Amniotic epithelial cell (primary cell): ENCODE measurements at regions not wholly inside any gene's neighbourhood (a gene's known extent, or its start where the extent isn't known, plus 50 kb on each side); places are given as distances from the start of the nearest gene placed in this dataset.

ENCODE experiments used
- DNase-seq: peaks from one replicate; pipeline ENCODE4 v3.0.0-alpha.2; 2010; ENCODE audit warnings: low read depth

DNA sequence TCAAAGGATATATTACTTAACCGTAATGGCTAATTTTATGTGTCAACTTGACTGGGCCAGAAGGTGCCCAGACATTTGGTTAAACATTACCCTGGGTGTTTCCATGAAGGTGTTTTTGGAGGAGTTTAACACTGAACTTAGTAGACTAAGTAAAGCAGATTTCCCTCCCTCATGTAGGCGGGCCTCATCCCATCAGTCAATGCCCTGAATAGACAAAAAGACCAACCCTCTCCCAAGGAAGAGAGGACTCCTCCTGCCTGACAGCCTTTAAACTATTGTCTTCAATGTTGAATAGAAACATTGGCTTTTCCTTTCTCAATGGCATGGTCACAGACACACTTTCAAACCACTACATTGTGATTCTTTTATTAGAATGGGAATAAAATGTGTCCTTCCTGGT is 121.9 kb downstream of the SETD4 start:
- no peak for DNase-seq

DNA sequence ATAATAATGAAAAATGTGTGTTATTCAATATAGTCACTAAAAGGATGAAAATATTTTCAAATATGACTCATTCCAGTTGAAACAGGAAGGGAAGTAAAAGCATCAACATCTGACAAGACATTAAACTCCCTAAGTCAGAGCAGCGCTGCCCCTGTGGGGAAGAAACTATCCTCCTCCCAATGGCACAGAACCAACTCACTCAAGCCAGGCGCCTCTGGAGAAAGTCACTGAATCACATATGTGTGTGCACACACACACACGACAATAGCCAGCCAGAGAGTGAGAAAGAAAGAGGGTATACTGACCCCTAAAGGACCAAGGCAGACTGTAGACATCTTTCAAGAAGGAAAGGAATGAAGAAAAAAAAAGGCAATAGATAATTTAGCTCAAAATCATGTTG is 126.9 kb downstream of the SETD4 start:
- peak; percentile 80 for DNase-seq

DNA sequence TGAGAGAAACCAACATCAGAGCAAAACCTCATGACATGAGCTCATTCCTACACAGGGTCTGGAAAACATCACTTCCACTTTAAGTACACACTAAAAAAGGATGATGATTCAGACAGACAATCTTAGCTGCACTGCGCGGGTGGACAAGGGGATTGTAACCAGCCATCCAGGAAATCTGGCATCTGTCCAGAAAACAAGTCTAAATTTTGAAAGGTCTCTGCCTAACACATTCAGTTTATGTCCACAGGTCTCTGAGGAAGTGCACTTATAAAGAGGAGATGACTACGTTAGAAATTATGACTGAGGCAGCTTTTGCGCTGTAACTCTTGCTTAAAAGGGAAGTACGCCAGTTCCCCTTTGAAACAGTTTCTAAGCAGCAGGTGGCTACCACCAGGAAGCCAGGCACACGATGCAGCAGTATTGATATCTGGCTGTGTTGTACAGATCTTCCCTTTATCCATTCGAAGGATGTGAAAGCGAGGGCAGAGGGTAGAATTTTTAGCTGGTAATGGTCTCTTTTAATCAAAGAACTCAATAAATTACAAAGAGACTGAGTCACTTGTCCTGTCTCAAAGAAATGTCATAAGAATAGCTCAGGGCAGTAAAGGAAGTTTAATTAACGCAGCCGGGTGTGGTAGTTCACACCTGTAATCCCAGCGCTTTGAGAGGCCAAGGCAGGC is 128.0 kb downstream of the SETD4 start:
- DNase-seq: peak; percentile 96

DNA sequence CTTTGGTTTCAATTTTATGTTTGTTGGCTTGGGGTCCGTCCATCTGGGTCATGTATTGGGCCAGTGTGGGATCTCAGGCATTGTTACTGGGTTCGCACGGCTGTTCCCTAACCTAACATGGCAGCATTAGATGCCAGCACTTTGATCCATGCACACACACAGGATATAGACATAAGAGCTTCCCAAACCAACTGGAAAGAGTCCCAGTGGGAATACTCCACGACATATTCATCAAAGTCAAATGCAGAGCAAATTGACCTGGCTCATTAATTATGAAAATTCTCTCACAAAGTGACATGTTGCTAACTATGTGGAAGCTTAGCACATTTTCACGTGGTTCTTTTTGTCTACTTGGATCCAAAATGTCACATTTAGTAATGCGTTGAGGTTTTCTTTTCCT is 130.4 kb downstream of the SETD4 start:
- no peak for DNase-seq

DNA sequence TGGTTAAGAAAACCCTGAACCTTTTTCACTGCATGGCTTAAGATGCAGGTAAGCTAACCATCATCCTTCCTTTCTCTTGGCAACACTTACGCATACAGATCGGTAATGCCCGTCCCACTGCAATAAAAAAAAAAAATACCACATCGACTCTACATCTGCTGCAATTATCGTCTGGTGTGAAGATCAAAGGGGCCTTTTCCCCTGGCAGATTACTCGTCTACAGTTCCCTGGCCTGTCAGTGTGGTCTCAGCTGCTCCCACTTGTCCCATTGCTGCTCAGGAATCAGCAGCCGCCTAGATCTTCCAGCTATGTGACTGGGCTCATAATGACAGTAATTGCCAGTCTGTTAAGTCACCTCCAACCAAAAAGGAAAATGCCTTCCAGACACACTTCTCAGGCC is 133.1 kb downstream of the SETD4 start:
- DNase-seq: no peak

DNA sequence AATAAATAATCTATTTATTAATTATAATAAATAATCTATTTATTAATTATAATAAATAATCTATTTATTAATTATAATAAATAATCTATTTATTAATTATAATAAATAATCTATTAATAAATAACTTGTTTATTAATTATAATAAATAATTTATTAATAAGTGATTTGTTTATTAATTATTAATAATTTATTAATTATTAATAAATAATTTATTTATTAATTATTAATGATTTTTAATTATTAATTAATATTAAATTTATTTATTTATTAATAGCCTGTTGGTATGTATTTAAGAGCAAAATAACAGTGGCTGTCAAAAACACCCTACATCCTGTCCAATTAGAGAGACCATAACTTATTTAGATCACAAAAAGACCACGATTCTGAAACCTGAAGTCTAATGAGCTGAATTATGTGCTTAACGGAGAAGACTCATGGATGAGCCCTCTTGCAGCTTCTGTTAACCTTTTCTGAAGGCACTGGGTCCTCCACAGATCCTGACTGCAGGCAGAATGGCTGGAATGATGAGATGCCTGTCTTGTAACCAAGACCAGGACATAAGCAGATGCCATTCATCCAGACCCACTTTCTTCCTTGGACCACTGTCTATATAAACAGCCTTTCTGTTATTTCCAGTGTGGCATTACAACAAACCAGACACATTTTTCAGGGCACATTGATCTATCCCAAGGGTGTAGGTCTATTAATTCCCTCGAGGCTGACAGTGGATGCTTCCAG is 134.2 kb downstream of the SETD4 start:
- no peak for DNase-seq

DNA sequence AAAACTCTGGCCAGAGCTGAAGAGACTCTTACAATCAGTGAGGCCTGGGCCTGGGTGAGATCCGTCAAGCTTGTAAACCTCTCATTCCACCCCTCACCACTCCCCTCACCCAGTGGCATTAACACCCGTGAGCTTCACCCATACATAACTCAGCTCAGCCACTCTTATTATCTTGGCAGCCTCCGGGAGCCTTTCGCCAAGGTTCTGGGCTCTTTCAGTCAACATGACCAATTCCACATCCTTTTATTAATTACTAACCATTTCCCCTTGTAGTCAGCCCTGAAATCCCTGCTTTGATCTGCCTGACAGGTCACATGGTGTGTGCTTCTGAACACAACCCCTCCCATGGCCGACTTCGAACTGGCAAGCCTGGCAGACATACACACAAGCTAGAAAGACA is 134.8 kb downstream of the SETD4 start:
- no peak for DNase-seq

DNA sequence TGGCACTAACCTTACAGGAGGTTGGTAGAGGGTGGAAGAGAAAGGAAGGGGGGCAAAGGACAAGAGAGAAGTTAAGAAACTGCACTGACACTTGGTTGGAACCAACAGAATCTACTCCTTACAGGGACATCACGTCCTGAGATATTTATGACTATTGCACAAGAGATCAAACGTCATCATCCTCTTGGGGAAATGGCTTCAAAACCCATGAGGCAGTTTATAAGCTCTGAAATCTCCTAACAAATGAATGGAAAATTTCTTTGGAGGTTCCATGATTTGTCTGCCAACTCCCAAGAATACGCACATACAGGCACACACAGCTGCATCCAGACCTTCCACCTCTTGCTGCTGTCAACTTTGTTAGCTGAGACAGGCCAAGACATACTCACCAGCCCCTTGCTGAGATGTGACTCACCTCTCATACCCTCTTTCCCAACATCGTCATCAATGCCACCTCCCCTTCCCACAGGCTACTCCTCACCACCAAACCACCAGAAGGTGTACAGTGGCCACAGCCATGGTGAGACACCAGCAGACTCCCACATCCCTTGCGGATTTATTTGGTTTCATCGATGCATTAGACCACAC is 135.5 kb downstream of the SETD4 start:
- peak; percentile 77 for DNase-seq

DNA sequence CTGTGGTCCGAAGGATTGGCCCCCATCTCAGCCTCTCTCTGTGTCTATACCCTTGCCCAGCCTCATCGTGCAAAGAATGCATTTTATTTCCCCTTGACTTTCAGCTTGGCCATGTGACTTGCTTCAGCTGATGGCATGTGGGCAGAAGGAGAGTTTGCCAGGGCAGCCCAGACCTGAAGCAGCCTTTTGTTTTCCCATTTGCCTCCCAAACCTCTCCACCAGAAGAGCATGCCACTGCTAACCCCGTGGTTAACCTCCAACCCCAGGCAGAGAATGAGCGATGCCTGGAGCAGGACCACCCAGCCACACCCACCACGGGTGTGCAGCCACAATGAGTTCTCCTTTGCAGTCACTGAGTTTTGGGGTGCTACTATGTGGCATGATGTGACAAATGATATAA is 136.4 kb downstream of the SETD4 start:
- DNase-seq: no peak

DNA sequence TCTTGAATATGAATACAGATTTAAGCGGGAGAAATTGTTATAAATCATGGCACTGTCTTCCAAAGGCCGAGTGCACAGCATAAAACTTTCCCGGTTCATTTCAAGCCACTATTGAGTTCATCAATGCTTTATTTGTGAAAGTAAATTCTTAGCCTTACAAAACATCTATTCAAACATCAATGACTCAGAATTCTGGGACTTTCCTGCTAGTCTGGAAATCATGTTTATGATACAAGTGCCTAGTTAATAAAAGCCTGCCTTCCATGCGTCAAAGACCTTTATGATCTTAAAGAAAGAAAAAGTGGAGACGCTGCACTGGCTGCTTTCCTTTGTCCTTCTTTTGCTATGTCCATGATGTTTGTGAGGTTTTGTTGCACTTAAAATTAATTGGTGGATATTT is 137.7 kb downstream of the SETD4 start:
- DNase-seq: no peak

DNA sequence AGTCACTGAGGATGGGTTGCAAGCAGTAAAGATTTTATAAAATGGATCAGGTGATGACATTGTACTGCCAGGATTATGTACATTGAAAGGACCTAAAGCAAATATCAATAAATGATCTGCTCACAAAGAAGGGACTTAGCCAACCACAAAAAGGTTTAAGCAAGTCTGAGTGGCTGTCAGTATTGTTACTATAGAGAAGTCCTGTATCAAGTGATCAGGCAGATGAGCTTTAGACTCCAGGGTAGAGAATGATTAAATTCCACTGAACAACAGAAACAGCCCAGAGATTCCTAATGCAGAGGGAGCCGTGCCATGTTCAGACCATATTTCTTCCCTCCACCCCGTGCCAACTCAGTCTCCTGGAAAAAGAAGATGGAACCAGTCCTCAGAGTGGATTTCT is 138.9 kb downstream of the SETD4 start:
- no peak for DNase-seq

DNA sequence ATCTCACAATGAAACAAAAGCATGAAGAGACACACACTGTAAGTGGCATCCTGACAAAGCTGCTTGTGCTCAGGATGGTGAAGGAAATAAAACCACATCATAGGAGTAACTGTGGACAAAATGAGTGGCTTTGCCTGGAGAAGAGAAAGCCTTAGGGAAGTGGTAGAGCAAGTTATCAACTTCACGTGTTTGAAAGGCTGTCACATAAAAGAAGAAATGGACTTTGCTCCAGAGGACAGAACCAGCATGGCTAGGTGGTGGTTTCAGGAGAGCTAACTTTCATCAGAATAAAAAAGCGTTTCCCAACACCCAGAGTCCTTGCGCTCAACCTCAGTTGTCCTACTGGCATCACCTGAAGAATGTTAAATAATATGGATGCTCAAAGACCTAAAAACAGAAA is 139.9 kb downstream of the SETD4 start:
- DNase-seq: no peak

DNA sequence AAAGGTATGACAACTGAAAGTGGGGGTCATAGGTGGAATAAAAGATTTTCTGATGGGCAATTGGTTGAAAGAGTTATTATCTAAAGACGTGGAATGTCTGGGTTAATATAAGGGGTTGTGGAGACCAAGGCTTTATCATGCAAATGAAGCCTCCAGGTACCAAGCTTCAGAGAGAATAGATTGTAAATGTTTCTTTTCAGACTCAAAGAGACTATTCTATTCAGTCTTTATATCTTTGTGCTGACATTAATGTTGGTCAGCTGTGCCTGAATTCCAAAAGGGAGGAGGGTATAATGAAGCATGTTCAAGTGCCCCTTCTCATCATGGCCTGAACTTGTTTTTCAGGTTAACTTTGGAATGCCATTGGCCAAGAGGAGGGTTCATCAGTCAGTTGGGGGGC is 145.3 kb downstream of the SETD4 start:
- no peak for DNase-seq

DNA sequence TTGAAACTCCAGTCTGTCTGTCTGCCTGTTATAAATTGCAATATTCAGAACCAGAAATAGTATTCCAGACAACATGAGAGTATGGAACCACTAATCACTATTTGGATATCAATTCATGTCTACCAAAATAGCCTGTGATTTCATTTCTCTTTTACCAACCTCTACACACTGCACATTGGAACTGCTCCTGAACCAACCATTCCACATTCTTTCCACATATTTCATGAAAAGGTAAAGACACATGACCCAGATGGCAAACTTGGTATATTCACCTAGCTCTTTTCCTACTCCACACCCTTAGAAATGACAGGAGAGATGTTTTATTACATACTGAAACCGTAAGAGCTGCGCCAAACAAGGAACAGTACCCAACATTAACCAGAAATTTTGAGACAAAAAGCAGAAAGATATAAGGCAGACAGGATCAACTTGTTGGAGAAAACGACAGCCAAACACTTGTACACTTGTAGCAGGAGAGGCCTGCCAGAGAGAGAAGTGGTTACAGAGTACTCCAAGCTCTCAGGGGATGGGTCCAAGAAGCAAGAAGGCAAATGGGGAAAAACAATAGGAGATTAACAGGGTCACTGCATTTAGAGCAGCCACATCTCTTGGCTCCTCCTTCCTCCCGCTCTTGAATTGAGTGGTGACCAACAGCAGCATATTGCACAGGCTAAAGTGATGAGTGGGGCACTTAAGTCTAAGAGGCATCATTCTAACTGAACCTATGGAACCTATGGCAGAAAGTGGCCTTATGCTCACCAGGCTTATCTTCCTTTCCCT is 148.7 kb downstream of the SETD4 start:
- no peak for DNase-seq

DNA sequence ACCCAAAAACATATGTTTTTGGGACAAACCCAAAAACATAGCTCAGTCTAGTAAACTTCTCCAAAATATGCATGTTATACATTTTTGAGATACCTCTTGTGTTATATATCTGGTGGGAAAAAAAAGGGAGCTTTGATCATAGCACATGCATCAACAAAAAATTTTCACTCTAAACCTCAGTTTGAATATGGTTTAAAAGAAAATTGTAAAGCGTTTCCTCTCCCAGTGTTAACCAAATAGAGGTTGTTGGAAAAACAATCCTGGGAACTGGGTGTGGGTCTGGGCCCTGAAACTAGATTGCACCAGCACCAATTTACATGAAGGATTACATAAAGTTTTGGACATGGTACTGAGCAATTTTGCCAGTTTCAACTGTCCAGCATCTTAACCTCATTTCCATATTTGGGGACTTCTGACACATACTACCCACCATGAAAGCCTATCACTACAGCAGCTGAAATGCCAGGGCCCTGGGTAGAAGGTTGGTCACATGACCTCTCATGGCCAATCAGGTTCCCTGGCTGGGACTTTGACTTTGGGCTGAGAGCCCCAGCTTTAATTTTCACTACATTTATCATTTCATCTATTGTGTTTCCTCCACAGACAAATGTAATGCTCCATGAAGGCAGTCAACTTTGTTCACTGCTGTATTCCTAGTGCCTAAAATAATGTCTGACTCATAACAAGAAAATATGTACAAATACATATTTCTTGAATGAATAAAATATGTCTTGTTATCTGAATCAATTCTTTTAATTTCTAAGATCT is 150.7 kb downstream of the SETD4 start:
- DNase-seq: no peak

DNA sequence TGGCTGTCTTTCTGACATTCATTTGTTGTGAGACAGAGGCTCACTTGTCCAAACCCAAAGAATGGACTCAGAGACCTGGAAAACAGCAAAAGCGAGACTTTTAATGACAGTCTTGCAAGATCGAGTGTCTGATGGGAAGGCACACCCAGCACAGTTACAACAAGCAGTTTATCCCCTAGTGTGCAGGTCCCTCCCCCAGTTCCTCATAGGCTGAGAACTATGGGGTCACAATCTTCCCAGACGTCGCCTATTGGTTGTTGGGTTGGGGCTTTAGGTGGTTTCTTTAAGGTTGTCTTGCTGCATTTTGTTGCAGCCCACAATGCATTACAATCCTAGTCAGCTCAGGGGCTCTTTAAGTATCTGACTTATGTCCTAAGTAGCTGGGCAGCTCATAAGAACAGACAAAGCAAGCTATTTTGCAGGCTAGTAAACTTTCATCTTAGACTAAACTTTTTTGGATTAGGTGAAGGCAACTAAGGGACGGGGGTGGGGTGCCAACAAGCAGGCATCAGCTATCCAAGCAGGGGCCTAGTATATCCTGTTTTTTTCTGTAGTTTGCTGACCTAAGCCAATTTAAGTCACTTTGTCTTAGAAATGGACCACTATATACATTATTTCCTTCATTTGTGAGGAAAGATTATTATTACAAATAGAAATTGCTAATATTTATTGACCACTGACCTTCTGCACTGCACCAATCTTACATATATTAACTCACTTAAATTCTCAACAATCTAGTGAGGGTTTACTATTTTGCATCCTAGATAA is 151.8 kb downstream of the SETD4 start:
- no peak for DNase-seq

DNA sequence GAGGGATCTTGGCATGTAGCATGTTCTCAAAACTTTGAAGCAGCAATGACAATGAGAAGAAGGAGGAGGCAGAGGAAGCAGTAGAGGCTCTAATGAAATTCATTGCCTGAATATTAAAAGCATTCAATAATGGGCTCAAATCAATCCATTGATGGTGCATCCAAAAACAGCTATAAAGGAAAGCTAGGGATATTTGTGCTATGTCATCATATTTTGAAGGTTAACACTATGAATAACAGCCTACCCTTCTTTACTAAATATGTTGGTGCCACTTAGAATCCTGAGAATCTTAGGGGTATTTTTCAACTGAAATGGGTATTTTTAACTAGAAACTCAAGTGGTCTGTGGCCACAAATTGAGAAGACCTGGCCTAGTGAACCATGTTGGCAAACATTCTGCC is 153.7 kb downstream of the SETD4 start:
- no peak for DNase-seq

DNA sequence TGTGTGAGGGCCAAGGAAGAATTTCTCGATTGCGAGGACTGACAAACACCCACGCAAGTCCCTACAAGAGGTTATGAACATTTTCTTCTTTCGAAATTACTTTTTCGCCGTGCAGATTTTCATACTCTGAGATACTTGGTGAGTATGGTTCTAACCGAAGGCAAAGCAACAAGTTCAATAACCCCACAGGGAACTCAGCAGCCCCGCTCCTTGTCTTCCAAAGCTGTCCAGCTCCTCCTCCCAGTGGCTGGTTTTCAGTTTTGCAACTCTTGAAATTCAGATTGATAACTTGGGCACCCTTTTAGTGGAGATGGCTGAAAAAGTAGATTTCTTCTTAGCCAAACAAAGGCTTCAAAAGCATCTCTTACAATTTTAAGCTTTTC is 154.4 kb downstream of the SETD4 start:
- DNase-seq: no peak

DNA sequence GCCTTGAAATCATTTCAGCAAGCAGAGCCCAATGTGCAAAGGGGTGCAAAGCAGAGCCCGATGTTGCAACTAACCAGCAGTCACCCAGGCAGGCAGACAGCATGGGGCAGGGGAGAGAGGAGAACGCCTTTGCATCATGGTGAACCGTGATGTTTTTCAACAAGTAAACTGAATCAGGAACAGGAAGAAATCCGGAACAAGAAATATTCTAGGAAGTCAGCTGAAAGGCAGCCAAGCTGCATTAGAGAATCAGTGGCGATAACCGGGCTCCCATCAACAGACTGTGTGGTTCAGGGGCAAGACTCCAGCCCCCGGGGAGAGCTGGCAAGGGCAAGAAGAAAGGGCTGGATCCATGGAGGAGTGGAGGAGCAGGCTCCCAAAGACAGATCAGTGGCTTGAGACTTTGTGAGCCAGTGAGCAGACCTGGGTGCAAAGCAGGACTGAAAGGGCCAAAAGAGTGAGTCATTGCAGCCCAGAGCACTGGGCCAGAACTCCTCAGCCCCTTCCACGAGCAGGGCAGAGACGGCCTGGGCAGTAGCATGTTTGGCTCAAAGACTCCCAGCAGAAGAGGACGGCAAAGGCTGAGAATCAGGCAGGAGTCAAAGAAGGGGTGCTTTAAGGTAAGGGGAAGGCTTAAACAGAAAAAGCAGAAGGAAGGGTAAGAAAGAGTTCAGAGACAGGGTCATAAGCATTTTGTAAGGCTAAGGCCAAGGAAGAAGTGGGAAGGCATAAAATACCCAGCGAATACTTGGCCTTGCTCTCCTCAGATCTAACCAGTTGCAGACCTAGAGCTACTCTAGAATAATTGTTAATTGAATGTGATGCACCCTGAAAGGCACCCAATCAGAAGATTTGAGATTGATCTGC is 155.0 kb downstream of the SETD4 start:
- DNase-seq: no peak

DNA sequence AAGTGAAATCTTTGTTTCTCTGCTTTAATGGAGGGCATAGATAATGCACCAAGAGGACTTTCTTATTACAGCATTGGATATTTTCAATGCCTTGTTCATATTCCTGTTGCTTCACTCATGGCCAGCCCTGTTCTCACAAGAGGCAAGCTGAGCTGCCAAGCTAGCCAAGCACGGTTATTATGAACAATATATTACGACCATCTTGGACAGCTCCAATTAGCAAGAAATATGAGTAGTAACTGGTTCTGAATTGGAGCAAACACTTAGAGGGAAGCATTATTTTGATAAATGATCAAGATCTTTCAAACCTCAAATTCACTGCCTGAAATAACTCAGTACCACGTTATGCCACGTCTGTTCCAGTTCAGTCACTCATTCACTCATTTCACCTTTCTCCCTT is 159.8 kb downstream of the SETD4 start:
- DNase-seq: no peak
